GM19351 (cell line): ENCODE measurements at regions not wholly inside any gene's neighbourhood (a gene's known extent, or its start where the extent isn't known, plus 50 kb on each side); places are given as distances from the start of the nearest gene placed in this dataset.
"Not testable (repeated sequence)": the region's sequence is repeated elsewhere in the genome, so short reads cannot be mapped to it uniquely, and the experiment has no call there.

Experiments
- ATAC-seq: cut with Tn5 transposase; IDR thresholded peaks from one replicate; pipeline ENCODE4 v1.9.1; 2021; ENCODE audit warnings: mild to moderate bottlenecking, moderate library complexity; ENCODE audit not compliant: unreplicated experiment

DNA sequence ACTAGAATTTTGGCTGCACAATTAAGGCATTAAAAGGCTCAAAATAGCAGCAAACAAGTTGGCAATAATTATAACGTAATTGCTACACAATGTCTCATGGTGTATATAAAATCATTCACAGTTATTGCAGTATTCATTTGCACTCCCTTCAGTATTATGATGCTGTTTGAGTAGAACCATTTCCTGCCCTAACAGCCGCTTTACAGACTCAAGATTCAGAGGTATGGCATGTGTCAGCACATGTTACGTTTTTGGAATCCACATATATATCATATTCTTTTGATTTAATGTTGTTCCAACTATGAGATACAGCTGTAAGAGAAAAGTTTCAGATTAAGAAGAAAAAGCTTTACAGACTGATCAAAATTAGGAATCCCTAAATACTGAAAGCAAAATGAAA is 56.3 kb upstream of the NCKAP5 start:
- ATAC-seq: no peak

DNA sequence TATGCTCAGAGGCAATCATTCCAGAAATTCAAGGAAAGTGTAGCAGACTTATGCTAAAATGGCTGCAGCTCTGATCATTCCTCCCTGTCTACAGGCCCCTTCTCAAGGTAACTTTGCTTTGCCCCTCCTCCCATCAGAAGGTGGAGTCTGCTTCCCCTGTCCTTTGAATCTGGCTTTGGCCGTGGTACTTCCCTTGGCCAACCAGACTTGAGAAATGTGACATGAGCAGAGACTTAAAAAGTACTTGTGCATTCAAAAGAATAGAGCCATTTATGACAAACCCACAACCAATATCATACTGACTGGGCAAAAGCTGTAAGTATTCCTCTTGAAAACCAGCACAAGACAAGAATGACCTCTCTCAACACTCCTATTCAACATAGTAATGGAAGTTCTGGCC is 59.5 kb upstream of the NCKAP5 start:
- no peak for ATAC-seq

DNA sequence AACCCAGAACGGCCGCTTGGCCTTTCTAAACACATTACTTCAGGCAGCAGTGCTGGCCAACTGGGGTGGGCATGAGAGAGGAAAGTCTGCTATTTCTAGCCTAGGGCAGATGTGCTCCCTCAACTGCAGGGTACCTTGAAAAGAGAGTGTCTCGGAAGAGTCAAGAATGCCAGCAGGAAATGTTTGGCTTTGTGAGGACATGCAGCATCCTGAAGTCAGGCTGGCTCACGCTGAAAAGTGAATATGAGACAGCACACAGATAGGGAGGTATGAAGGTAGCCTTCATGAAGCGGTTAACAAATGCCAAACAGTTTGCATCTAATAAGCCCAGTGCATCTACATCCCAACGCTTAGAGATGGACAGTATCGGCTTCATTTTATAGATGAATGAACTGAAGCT is 65.0 kb upstream of the NCKAP5 start:
- no peak for ATAC-seq

DNA sequence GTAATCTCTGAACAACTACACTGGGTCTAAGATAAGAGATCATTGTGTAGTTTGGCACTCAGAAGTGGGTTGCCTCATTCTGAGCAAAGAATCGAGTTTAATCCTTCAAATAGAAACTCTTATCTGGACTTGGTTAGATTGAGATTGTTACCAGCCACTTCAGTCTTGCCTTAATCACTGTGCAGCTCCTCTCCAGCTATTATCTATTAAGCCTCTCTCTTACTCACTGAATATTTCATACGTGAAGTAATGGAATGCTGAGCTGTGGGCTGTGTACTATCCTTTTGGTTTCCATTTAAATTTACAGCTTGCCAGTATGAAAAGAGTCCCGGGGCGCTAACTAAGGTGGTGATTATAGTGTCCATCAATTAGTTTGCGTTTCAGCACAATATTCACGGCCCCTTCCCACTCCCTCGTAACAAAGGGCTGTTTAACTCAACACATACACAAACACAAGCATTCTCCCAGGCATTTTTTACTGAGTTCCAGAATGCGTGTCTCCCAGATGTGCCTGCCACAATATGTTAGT is 65.7 kb upstream of the NCKAP5 start:
- no peak for ATAC-seq

DNA sequence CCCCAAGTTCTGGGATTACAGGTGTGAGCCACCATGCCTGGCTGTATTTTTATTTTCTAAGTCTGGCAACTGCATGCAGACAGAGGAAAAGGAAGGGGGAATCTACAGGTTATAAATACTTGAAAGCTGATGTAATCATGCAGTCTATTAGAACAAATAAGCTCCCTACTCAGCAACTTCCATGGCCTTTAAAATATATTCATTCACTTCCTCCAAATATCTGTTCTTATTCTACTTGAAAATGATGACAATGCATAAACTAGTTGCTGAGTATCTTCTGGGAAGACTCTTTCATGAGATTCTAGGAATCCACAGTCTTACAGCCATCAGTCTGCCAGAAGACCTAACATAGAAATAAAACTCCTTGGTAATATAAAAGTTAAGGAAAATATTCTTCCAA is 66.9 kb upstream of the NCKAP5 start:
- ATAC-seq: no peak

DNA sequence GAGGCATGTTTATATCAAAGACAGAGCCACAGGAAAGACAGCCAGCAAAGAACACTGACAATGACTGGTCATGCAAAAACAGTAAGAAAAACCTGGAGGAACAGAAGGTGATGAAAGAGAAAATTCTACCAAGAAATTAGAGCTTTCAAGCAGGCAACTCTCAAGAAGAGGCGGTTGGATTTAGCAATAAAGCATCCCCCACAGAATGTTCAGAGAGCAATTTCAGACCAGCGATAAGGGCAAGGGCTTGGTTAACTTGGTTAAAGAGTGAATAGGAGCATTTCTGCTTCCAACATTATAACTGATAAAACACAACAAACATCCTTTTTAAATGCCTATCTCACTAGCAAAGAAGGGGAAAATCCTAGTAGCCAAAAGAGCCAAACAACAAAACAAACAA is 68.0 kb upstream of the NCKAP5 start:
- no peak for ATAC-seq

DNA sequence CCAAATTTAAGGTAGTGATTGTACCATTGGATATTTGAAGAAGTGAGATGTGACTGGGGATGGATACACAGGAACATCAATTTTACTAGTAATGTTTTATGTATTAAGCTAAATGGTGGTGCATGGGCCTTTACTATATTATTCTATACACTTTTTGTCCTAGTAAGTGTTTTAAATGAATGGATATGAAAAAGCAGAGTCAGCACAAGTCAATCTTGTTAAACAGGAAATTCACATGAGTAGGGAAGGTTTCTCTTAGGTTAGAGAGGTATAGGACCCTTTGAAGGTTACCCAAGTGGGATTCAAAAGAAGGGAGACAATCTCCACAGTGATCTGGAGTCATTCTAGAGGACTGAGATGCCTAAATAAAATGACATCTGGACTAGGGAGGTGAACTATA is 71.8 kb upstream of the NCKAP5 start:
- no peak for ATAC-seq

DNA sequence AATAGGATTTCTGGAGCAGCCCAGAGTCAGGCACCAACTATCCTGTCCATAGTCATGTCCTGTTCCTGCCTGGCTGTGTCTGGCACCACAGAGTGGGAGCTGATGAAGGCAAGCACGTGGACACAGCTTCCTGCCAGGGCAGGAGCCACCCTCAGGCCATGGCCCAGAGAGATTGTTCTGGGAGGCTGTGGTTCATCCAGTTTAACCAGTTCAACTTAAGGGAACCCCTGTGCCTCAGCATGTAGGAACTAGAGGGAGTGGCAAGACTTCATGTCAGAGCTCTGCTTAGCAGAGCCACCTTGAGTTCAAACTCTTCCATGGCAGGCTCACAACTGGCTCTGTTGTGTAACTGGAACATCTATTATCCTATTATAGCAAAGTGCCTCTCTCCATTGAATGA is 73.2 kb upstream of the NCKAP5 start:
- no peak for ATAC-seq

DNA sequence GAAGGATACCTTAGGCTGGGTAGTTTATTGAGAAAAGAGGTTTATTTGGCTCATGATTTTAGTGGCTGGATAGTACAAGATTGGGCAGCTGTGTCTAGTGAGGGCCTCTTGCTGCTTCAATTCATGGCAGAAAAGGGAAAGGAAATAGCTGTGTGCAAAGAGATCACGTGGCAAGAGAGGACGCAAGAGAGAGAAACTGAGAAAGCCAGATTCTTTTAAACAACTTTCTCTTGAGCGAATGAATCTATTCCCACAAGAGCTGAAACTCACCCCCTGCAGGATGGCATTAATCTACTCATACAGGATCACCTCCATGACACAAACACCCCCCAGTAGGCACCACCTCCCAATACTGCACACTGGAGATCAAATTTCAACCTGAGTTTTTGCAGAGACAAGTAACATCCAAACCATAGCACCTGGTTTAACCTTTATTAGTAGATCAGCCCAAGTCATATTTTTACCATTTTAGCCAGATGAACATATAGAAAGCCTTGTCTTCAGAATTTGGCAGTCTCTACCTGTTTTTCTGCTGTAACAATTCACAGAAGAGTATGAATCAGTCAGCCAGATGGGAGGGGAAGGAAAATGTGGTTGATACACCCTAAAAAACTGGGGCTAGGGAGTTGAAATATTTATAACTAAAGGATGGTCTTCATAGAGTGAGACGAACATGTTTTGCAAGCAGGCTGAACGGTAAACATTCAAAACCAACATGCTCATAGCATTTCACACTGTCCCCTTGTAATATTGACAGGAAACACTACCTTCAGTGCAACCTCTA is 73.9 kb upstream of the NCKAP5 start:
- no peak for ATAC-seq

DNA sequence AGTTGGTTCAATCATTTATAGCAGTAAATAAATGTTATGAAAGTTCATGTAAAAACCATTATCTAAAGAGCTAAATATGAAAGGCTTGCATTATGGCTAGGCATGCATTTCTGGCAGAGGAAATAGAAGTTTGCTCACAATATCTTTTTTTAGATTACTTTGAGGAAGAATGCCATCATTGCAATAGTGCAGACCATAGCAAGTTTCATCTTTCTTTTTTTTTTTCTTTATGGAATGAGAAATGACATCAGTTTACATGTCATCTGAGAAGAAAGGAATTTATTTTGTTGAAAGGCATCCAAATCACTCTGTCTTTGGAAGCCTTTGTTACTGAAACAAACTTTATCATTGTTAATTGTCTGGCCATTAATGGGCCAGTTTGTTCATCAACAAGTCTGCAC is 74.5 kb upstream of the NCKAP5 start:
- no peak for ATAC-seq

DNA sequence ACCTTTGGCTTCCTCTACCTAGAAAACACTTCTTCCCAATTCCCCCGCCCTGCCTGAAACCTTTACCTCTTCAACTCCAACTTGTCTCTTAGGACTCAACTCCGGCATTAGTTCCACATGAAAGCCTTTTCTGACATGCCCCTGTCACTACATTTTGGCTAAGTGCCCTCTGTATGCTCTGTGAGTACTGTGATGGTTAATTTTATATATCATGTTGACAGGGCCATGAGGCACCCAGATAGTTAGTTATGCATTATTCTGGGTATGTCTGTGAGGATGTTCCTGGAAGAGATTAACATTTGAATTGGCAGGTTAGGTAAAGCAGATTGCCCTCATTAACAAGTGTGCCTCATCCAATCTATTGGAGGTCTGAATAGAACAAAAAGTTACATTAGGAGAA is 75.6 kb upstream of the NCKAP5 start:
- no peak for ATAC-seq

DNA sequence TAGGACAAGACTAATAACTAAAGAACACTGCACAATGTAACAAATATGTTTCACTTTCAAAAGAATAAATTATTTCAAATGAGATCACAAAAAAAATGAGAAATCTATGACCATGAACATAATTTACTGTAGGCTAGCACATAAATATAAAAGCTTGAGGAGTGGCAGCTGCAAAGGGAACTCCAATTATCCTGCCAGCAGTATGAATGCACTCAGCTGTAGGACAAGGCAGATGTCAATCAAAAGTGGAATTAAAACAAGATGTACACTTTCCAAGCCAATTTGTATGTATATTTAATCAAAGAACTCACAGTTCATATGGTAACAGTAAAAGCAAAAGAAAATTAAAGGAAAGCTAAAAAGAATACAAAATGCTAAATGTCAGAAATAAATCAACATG is 76.6 kb upstream of the NCKAP5 start:
- ATAC-seq: no peak

DNA sequence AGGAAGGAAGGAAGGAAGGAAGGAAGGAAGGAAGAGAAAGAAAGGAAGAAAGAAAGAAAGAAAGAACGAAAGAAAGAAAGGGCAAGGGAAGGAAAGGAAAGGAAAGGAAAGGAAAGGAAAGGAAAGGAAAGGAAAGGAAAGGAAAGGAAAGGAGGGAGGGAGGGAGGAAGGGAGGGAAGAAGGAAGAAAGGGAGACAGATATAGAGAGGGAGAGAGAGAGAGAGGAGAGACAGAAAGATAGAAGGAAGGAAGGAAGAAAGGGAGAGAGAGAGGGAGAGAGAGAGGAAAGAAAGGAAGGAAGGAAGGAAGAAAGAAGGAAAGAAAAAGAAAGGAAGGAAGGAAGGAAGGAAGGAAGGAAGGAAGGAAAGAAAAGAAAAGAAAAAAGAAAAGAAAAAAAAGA is 79.1 kb upstream of the NCKAP5 start:
- ATAC-seq: not testable (repeated sequence)

DNA sequence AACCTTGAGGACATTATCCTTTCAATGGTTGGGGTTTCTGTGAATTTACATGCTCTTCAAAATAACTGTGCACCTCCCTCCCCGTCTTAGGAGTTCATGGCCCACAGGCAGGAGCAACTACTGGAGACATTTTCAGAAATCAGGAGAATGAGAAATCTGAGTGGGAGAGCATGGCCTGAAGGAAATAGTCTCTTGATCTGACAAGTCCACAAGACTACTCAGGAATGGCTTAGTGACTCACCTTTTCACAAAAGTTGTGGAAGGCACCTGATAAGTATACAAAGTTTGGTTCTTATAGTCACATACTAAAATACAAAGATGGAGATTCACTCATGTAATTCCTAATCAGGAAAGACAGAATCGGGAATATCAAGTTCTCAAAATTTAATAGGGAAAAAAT is 83.6 kb upstream of the NCKAP5 start:
- ATAC-seq: no peak

DNA sequence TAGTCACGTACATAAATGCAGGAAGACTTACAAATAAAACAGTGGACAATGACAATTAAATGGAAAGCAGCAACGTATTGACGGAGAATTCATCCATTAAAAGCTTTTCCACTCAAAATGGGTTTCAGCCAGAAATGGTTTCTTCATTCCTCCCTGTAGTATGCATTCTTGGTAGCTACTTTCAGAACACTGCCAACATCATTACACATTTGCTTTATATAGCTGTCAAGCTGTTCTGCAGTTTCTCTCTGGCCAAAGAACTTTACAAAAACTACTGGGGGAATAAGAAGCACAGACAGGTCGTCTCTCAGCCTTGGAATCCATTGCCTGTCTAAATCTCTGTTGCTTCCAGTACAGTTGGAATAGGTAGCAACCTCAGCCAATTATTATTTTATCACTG is 84.1 kb upstream of the NCKAP5 start:
- no peak for ATAC-seq

DNA sequence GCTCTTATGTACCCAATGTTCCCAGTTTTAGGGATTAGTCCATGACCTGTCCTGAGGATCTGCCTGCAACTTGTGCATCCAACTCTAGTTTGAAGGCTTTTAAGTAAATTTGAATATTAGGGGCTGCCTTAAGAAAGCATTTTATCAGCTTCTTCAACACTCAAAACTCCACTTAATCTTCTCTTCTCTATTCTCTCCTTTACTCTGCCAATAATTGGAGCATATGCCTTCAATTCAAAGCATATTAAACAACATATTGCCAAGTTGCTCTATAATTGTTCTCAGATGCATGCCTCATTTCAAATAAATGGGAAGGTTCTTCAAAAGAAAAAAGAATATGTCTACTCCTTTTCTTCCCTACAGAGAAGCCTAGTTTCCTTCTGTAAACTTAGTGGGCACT is 84.8 kb upstream of the NCKAP5 start:
- ATAC-seq: no peak

DNA sequence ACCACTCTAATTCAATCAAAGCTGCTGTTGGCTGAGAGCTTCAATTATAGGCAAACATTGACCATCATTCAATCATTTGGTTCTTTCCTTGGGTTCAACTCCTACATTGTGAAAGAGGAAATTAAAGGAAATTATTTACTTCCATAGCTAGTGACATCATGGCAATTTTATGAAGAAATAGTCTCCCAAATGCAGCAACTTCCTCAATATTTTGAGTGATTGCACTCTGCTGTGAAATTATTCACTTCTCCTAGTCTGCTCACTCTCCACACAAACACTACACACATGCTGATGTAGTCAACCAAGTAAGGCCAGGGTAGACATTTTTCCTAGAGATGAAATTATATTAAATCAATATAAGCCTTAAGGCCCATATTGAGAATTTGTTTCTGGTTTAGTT is 86.7 kb upstream of the NCKAP5 start:
- no peak for ATAC-seq

DNA sequence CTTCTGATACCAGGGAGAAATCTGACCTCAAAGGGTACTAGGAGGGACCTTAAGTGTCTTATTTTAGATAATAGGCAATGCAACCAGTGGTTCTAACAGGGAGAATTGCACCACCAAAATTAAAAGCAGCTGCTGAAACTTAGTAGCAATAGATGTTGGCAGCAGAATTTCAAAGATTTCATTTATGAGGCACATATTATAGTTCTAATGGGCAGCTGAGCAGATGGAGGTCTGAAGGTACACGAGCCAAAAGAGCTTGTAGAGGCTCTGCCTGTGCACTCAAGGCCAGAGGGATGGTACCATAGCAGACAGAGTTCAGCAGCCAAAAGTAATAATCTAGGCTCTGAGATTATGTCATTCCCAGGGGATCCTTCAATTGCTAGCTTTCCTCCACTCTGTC is 87.3 kb upstream of the NCKAP5 start:
- ATAC-seq: no peak

DNA sequence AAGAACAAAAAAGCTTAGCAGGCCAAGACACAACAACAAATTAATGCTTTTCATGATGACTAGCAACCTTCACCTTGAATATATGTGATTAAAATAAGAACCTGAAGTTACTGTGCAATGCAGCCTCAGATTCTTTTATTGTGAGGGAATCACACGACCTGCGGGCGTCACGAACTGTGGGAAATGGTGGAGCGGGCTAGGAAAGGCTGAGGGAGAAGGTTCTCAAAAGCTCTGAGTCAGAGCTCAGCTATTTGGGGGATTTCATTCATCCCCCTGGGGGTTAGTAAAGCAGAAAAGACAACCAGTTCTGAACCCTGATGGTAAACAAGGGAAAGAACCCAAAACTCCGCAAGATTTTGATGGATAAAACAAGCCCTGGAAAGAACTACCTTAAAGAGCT is 89.3 kb upstream of the NCKAP5 start:
- no peak for ATAC-seq

DNA sequence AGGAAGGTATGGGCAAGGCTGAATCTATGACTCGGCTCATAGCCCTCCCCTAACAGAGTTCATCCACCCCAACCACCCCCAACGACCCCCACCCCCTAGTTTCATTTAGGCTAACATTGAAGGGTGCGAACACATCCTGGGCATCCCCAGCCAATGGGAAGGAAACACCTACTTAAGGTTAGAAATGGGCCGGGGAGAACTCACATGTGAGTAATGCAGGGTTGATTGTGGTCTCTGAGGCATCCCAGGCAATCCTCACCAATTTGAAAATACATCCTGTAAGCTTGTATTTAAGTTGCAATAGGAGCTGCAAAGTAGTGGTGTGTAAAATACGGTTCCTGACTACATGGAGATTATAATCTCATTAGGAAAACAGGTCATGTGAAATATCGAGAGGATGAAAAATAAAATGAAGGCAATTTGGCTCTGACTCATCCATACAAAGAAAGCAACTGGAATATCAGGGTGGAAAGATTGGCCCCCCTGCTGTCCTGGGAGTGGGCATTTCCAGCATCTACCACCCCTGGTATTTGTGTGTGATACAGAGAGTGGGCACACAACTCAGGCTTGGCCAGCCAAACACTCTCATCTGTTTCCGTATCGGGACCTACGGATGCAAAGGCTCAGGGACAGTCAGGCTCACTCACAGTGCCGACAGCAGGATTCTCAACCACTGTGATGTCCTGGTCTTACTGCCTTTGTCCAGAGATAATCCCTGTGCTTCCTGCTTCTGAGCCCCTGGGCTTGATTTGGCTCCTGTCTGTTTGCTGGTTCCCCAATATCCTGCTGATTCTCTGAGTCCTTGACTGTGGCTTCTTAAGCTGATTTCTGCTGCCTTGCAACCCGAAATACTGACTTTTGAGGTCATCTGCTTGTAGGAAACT is 90.0 kb upstream of the NCKAP5 start:
- no peak for ATAC-seq

DNA sequence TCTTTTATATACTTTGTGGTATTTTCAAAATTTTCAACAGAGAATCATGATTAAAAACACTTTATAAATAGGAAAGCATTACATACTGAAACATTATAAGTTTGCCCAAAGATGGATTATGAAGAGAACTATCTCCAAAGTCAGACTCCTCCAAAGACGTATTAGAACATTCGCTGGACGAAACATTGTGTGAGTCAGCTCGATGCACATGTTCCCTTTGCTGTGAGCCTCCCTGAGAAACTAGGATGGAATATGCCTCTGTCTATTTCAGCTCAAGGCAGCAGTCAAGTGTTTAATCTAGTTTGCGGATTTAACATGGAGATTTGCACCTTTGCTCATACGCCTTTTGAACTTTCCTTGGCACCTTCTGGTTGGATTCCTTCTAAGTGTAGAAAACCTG is 92.2 kb upstream of the NCKAP5 start:
- no peak for ATAC-seq

DNA sequence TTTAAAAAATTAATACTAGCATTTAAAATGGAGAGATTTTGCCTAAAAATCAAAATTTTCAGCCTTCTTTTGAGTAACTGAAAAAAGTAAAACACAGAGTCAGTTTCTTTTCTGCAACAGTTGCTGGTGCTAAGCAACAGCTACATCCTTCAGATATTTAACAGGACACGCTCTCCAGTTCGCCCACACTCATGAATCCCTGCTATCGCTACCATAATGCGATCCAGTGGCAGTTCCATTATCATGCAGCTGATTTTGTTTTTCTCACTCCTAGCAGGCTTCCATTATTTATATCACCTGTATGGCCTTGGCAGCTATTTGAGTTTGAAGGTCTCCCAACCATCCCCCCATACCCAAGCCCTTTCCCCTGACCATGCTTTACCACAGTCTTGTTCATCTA is 93.1 kb upstream of the NCKAP5 start:
- ATAC-seq: no peak
